ENCODE measurements at regions not wholly inside any gene's neighbourhood (a gene's known extent, or its start where the extent isn't known, plus 50 kb on each side); places are given as distances from the start of the nearest gene placed in this dataset.

DNA sequence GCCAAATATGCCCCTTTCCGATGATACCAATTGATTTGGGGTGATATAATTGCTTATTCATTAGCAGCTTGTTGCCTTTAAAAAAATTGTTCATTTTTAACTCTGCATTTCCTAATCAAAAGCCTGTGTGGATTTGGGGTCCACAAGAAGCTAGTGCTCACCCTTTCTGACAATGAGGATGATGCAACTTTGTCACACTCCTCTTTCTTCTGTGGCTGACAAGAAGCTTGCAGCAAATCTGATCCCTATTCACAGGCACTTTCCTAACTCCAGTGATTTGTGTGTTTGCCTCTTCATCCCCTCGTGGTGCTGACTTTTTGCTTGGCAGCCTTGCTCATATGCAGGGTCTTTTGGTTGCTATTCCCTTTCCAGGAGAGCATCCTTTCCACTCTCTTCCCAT lies 182.7 kb upstream of the LDB2 start:
- TF ChIP-seq, protein P1, sequence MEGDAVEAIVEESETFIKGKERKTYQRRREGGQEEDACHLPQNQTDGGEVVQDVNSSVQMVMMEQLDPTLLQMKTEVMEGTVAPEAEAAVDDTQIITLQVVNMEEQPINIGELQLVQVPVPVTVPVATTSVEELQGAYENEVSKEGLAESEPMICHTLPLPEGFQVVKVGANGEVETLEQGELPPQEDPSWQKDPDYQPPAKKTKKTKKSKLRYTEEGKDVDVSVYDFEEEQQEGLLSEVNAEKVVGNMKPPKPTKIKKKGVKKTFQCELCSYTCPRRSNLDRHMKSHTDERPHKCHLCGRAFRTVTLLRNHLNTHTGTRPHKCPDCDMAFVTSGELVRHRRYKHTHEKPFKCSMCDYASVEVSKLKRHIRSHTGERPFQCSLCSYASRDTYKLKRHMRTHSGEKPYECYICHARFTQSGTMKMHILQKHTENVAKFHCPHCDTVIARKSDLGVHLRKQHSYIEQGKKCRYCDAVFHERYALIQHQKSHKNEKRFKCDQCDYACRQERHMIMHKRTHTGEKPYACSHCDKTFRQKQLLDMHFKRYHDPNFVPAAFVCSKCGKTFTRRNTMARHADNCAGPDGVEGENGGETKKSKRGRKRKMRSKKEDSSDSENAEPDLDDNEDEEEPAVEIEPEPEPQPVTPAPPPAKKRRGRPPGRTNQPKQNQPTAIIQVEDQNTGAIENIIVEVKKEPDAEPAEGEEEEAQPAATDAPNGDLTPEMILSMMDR (IDR thresholded peaks at IDR 0.05; ENCODE audit: low read depth, low read length) = no peak
- TF ChIP-seq, protein P2, sequence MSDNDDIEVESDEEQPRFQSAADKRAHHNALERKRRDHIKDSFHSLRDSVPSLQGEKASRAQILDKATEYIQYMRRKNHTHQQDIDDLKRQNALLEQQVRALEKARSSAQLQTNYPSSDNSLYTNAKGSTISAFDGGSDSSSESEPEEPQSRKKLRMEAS (IDR thresholded peaks at IDR 0.05; ENCODE audit: low read depth, low read length) = no peak
